Stimulated activated naive CD8-positive, alpha-beta T cell treated with anti-CD3 and anti-CD28 coated beads, Interleukin-15, Interleukin-2, amounts not matched to agents 100 U/mL and 50 U/mL, for 24 hours (primary cell): ENCODE measurements at regions not wholly inside any gene's neighbourhood (a gene's known extent, or its start where the extent isn't known, plus 50 kb on each side); places are given as distances from the start of the nearest gene placed in this dataset.

Source experiments
- ATAC-seq: fragments of 150-1000 bp; cut with Tn5 transposase; one replicate; pipeline ENCODE4 v1.10.0; 2021
- DNase-seq: peaks from one replicate; pipeline ENCODE4 v3.0.0; 2021

DNA sequence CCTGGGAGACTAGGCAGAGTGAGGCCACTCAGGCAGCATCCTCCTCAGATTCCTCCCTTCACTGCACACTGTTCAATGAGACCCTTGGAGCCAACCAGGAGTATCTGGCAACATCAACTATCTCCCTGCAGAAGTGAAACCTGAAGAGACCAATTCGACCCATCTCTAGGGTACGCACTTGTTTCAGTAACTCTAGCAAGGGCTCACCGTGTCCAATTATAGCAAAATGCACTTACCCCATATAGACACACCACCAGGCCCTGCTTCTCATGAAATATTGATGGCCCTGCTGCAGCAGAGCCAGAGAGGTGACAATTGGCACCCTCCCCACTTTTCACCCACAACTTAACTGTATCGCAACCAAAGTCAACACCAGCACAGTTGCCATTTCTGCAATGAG, 196.1 kb upstream of the IGF1R start:
- no peak for ATAC-seq
- DNase-seq: no peak

DNA sequence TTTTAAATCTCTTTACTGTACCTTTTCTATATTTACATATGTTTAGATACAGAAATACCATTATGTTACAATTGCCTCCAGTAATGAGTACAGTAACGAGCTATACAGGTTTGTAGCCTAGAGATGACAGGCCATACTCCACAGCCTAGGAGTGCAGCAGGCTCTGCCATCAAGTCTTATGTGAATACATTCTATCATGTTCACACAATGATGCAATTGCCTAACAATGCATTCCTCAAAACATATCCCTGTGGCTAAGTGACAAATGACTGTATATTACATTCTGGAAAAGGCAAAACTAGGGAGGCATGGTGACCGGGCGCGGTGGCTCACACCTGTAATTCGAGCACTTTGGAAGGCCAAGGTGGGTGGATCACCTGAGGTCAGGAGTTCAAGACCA, 192.4 kb upstream of the IGF1R start:
- ATAC-seq (no peak), DNase-seq (no peak)

DNA sequence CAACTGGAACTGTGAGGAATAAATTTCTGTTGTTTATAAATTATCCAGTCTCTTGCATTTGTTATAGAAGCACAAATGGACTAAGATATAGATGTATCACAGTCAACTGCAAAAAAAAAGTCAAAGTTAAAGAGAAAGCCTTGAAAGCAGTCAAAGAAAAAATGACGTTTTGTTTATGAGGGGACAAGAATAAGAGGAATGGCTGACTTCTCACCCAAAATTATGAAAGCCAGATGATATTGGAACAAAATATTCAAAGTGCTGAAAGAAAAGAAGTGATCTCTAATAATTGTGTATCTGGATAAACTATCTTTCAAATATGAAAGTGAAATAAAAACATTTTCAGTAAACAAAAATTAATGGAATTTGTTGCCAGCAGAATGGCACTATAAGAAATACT, 171.8 kb upstream of the IGF1R start:
- no peak for ATAC-seq

DNA sequence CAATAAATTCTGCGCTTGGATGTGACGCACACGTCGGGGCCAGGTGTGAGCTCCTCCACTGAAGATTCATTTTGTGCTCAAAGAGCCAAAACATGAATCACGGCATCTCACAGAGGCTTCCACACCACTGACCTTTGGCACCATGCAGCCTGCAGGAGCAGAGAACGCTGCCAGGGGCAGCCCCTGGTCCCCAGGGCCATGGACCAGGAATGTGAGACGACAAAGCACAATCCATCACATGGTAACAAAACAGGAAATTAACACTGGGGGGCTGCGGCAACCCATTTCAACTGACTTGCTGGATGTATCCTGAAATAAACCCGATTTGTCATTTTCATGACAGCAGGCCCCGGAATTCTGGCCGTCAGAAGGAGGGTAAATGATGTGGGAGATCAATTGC, 167.5 kb upstream of the IGF1R start:
- DNase-seq (no peak), ATAC-seq (no peak)

More for the DNA sequence above, 171.8 kb upstream of the IGF1R start:
- no peak for DNase-seq

DNA sequence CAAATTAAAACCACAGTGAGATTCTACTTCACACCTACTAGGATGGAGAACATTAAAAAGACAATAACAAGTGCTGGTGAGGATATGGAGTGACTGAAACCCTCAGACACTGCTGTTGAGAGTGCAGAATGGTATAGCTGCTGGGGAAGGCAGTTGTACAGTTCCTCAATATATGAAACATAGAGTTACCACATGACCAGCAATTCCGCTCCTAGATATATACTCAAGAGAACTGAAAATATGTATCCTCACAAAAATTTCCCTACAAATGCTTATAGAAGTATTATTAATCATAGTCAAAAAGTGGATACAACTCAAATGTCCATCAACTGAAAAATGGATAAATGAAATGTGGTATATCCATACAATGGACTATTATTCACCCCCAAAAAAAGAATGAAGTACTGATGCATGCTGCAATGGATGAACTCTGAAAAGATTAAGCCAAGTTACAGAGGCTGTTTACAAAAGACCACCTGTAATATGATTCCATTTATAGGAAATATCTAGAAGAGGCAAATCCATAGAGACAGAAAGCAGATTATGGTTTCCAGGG, 164.7 kb upstream of the IGF1R start:
- DNase-seq (no peak), ATAC-seq (no peak)

DNA sequence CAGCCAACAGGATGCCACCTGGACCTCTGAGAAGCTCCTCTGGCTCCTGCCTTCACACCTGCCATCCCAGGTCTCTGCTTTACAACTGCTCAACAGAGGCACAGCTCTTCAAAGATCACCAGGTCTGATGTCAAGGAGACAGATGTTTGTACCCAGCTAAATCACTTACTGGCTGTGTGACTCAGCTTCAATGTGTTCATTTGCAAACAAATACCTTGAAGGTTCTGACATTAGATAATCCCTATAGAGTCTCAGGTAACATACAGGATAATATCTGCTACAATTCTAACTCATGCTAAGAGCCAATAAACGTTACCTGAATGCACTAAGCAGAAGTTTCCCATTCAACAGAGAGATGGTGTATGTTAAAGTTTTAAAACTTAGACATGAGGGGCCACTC, 163.4 kb upstream of the IGF1R start:
- ATAC-seq (no peak), DNase-seq (no peak)

DNA sequence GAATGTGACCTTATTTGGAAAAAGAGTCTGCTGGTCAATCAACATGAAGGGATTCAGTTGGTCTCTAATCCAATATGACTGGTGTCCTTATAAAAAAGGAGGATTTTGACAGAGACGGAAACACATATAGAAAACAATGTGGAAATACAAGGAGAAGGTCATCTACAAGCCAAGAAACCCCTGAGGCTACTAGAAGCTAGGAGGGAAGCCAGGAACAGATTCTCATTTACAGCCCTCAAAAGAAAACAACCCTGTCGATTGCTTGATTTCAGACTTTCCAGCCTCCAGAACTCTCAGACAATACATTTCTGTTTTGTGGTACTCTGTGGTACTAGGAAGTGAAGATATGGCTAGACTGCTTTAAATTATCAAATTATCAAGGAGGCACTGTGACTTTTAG, 162.9 kb upstream of the IGF1R start:
- ATAC-seq (no peak), DNase-seq (no peak)

DNA sequence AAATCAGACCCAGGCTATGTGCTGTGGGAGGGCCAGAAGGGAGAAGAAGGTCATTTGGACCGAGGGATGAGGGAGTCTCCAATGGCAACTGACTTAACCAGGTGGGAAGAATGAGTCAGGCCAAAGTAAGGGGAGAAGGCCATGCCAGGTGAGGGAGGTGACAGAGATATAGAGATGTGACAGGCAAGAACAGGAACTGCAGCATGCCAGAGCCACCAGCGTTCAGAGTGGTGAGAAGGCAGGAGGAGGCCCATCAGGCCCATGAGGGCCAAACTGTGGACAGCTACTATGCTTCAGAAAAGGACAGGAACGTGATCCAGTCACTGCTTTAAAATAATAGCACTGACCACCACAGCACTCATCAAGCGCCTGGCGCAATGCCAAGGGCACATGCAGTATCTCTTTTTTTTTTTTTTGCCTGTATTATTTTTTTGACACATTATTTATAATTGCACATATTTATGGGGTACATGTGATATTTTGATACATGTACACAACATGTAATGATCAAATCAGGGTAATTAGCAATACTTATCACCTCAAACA, 154.3 kb upstream of the IGF1R start:
- ATAC-seq (no peak), DNase-seq (no peak)

DNA sequence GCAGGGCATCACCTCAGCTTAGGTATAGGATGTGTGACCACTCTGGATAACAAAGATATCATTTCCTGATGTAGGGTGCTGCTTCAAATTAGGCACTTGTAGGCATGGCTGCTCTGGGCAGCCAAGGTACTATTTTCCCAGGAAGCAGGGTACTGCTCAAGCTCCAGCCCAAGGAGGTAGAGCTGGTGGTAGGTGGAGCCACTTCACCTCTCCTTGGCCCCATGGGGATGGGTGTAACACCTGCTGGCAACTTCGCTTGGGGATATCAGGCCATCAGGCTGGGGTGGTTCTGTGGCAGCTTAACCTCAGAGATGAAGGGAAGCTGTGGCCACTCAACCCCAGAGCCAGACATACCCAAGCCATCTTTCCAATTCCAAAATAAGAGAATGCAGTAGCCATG, 147.1 kb upstream of the IGF1R start:
- DNase-seq (no peak), ATAC-seq (no peak)

DNA sequence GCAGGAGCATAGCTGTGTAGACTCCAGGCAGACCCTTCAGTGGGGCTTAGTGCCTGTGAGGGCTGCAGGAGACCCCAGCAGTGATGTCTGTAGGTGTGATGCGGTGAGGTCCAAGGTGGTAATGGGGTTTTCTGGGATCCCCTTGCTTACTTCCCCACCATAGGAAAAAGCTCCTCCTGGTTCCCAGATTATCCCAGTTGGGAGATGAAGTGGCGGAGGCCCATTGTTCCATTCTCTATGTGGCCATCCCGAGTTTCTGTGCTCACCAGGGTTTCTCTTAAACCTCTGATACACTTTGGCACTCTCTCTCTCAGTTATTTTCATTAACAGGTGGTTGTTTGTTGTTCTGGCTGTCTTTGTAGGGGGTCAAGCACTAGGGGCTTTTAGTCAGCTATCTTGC, 146.7 kb upstream of the IGF1R start:
- no peak for DNase-seq
- ATAC-seq: no peak

DNA sequence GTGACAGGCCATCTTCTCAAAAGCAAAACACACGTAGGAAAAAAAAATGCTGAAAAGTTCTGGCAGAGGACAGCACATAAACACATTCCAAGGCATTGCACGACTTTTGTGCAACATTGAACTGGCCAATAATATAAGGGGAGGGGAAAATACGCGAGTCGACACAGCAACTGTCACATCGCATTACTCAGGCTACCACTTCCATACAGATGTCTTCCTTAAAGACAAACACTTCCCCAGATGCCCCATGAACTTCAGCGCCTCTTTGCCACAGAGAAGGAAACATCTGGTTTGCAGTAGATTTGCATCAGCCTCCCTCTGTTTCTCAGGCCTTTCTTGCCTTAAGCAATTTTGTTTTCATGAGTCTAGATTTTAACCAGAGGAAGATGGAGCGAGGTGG, 144.4 kb upstream of the IGF1R start:
- no peak for ATAC-seq
- DNase-seq: no peak

DNA sequence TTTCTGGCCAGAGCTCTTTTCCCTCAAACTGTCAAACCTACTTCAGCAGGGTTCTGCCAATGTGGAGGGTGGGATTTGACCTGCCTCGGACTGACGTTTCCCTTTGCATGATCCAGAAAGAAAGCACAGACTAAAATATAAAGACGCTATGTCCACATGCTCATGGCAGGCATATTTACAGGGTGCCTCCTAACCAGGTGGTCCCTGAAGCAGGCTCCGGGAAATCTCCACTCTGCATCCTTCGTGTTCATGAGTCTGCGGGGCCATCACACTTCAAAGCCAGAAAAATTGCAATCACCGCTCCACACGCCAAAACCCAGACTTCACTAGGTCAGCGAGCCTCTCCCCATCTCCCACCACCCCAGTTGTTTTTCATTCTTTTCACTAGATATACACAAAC, 143.3 kb upstream of the IGF1R start:
- no peak for ATAC-seq
- no peak for DNase-seq

DNA sequence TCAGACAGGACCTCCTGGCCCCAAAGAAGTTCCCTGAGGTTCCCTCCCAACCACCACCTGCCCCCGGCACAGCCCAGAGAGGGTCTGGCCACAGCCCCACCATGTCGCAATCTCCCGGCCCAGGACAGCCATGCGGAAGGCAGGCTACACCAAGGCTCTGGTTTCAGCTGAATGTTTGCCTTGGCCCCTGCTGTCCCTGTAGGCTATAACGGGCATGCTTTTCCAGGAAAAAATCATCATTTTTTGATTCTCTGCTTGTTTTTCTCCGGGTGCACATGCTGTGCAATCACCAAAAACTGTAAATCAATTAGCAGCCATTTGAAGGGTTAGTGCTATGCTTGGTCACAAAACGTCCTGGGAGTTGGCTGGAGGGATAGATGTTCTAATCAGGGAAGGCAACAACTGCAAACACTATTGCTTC, 142.7 kb upstream of the IGF1R start:
- DNase-seq (no peak), ATAC-seq (no peak)

DNA sequence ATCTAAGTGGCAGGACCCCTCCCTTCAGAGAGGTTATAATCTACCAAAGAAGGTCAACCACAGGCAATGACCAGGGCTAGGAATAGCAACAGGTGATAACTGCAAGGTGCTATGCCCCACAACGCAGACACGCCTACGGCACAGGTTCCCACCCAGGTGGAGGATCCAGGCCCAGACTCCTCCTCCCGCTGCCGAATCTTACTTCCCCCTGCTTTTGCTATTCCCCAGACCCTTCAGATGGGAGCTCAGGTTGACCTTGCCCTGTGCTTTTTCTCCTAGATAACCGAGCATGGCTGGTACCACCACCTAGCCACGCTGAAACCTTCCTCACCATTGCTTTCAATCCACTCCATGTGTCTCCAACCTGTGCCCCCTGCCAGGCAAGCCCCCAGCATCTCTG, 142.2 kb upstream of the IGF1R start:
- DNase-seq (no peak), ATAC-seq (no peak)

DNA sequence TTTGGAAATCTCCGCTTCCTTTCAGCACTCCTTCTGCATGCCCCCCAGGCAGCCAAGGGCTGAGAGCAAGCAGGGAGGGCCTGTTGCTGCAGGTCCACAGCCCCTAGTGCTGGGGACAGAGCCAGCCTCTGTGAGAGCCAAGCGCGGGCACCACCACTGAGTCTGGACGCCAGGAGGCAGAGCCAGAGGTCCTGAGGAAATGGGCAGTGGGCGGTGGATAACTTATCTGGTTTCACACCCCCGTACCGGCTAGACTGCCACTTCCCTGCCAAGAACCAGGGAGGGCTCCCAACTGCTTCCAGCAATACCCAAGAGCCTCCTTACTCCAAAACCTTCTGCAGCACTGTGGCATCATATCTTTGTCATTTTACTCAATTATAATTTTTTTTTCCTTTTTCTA, 141.6 kb upstream of the IGF1R start:
- no peak for ATAC-seq
- DNase-seq: no peak

DNA sequence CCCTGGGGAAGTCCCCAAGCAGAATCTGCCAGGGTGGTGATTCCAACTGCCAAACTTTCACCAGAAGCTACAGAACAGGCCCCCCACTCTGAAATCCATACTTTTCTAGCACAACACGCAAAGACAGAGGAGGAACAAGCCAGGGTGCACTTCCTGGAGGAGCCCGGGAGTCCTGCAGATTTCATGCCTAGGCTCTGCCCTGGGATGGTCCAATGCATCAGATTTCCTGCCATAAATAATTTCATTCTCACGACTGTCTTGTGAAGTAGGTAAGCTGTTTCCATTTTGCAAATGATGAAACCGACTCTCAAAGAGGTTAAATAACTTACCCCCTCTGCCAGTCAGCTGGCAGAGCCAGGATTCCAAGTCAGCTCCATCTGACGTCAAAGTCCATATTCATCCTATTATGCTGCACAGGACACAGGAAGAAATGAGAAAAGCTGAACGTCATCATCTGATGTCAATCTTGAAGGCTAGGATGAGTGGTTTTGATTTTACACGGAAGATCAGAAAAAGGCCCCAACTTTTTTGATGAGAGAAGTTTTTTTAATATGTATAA, 134.8 kb upstream of the IGF1R start:
- DNase-seq (no peak), ATAC-seq (no peak)

DNA sequence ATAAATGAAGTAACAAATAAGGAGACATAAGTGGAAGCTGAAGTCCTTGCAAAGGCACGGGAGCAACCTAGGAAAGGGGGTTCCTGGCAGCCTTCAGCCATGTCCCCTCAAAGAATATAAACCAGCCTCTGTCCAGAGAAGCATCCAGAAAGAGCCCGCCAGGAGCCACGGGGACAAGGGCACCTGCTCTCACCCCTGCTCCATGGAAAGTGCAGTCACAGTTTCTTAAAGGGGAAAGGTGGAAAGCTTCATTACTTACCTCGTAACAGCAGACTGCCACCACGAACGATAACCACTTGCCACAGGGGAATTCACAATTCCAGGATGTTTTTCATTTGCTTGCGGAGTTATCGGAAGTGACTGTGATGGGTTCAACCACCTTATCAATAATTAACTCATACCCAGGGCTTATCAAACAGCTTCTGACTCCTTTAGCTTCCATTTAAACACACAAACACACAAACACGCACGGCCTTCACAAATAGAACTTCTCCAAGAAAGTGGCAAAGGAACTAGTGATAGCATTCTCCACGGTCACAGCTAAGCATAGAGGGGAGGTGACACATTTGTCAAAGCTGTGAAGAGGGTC, 134.2 kb upstream of the IGF1R start:
- no peak for DNase-seq
- no peak for ATAC-seq

DNA sequence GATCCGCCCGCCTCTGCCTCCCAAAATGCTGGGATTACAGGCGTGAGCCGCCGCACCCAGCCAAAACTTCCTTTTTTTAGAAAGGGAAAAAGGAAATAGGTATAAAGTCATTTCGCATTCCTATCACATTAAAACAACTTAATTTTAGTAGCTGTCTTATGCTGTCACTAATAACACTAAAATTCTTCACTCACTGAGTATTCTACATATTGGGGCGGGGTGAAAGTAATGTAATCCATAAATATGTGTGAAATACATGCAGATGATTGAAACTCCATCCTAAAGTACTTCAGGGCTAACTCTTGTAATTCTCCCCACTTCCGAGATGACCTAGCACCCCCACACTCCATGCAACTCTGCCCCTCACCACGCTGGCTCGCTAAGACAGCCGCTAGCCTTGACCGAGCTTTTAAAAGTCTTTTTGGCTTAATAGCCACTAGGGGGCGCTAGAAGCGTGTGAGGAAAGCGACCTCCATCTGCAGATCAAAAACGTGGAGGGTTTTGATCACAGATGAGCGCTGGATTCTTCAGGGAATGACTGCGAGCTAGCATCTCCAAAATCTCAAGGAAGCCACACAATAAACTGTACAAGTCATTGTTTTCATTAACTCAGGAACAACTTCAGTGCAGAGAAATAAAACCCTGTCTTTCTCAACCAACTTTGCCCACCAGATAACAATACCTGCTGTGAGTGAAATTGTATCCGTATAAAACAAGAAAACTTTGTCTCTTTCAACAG, 129.3 kb upstream of the IGF1R start:
- ATAC-seq: peak; percentile 72

DNA sequence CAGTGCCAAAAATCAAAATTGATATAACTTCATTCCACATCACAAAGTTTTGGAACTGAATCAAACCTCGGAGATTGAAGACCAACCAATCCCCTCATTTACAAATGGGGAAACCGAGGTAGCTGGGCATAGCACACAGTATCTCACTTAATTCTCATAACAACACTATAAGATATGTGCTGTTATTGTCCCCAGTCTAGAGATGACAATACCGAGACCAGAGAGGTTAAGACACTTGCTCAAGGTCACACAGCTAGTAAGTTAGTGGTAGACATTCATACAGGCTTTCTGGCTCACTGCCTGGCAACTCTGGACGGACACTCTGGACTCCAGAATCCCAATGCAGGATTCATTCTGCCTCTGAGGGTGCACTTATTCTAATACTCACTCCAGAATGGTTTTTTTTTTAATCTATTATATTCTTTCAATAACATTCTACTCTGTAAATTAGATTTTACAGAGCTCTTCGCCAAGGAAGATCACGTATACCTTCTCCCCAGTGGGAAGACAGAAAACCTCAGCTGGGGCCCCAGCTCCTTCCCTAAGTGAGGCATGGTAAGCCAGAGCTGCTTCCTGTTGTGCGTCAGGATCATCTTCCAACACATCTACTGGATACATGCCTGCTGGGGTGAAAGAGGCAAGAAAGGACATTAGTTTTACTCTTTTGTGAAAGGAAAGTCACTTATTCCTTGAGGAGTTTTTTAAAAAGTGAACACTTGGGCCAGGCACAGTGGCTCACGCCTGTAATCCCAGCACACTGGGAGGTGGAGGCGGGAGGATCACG, 128.4 kb upstream of the IGF1R start:
- ATAC-seq: no peak
- DNase-seq: no peak

More for the DNA sequence above, 129.3 kb upstream of the IGF1R start:
- DNase-seq: peak; percentile 49

DNA sequence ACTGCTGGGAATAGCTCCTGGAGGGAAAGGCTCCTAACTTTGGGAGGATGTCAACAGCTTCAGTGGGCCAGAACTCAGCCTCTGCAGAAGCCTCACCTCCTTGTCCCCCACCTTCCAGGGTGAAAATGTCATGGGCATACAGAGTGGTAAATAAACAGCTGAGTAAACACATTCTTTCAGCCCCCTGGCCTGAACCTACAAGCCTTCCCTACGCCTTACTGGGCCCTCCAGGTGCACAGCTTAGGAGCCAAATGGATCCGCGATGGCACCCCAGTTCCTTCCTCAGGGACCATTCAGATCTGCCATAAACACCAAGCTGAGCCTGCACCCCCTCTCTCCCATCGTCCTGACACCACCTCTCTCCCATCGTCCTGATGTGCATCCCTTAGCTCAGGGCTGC, 126.2 kb upstream of the IGF1R start:
- no peak for DNase-seq
- no peak for ATAC-seq

DNA sequence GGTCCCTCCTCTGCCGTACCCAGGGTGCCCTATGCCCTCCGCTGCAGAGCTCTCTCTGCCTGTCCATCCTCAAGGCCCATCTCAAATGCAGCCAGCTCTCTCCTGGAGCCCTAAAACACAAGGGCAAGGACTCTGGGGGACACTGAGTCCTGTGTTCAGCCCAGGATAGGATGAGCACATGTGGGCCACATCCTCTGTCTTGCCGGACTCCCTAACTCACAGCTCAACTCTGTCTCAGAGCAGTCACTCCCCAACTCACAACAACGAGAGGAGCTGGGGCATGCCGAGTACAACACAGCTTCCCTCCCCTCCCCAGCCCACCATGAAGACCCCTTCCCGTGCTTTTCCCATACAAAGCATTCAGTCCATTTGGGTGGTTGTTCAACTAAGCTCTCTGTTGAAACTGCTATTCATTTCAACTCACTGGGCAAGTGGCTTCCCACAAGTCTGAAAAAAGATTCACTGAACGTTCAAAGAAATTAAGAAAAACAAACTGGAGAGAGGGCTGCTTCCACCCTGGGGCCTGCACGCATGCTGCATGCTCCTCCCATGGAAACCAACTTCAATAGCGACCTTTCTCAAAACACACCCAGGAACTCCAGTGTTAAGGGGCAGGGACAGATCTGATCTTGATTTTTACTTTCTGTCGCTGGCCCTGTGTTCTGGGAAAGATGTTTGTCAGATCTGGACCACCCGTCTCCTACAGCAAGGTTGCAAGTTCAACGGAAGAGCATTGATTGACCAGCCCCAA, 124.3 kb upstream of the IGF1R start:
- no peak for DNase-seq
- ATAC-seq: no peak
